ENCODE measurements at regions not wholly inside any gene's neighbourhood (a gene's known extent, or its start where the extent isn't known, plus 50 kb on each side); places are given as distances from the start of the nearest gene placed in this dataset.

DNA sequence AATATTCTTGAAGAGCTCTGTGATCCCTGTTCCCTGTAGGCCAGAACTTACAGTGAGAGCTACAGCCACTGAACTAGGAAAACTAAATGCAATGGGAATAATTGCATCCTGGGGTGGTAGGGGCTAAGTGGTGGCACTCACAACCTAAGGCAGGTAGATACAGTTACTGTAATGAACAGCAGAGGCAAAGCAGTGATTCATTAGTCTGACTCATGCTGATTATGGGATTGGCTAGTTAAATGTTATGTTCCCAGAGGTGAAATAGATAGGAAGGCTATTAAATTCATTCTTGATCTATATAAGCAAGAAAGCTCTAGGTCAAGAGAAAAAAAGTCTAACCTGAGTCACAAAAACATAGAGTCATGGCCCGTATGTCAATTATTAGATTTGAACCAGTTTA lies 173.1 kb upstream of the MALRD1 start:
- TF ChIP-seq CTCF (IDR thresholded peaks at IDR 0.05) = no peak
- no peak for TF ChIP-seq ZFX (IDR thresholded peaks at IDR 0.05; ENCODE audit: borderline replicate concordance)
